Activated CD8-positive, alpha-beta T cell treated with anti-CD3 and anti-CD28 coated beads, Interleukin-2, amount 10 ng/mL, durations not matched to agents 7 days and 5 days (primary cell): ENCODE measurements at regions not wholly inside any gene's neighbourhood (a gene's known extent, or its start where the extent isn't known, plus 50 kb on each side); places are given as distances from the start of the nearest gene placed in this dataset.

Source experiments
- ATAC-seq: fragments of 150-1000 bp; cut with Tn5 transposase; one replicate; pipeline ENCODE4 v1.10.0; 2021; ENCODE audit warnings: moderate library complexity
- CTCF ChIA-PET: fragments of 350-600 bp; sonication (Branson Sonifier 250); formaldehyde crosslinking; loops from one replicate; lab custom pipeline; 2021; ENCODE audit warnings: antibody characterized with exemption; lab: Charles Lee
- POLR2A ChIA-PET: fragments of 350-600 bp; sonication (Branson Sonifier 250); formaldehyde crosslinking; loops from one replicate; lab custom pipeline; 2021; ENCODE audit warnings: antibody characterized with exemption; lab: Charles Lee
- DNase-seq: peaks from one replicate; pipeline ENCODE4 v3.0.0-alpha.2; 2020
- H3K27ac Mint-ChIP-seq: one replicate; pipeline ENCODE4 v1.8.0; 2021; ENCODE audit warnings: mild to moderate bottlenecking, mixed read lengths
- H3K27me3 Mint-ChIP-seq: one replicate; pipeline ENCODE4 v1.8.0; 2021; ENCODE audit warnings: low read depth, mixed read lengths
- H3K36me3 Mint-ChIP-seq: one replicate; pipeline ENCODE4 v1.8.0; 2021; ENCODE audit warnings: low read depth, mixed read lengths
- H3K4me1 Mint-ChIP-seq: one replicate; pipeline ENCODE4 v1.8.0; 2021; ENCODE audit warnings: low read depth, mixed read lengths
- H3K4me3 Mint-ChIP-seq: one replicate; pipeline ENCODE4 v1.8.0; 2021; ENCODE audit warnings: mild to moderate bottlenecking, mixed read lengths
- H3K9me3 Mint-ChIP-seq: one replicate; pipeline ENCODE4 v1.8.0; 2022; ENCODE audit warnings: mixed read lengths; ENCODE audit not compliant: insufficient read depth

GRCh38 chr18:26689226-26689879 is 141.0 kb upstream of the KCTD1 start:
- H3K4me1 Mint-ChIP-seq, result no peaks in the 10 kb centered on the region
- H3K27ac Mint-ChIP-seq, result no peak overlapping the region
- POLR2A ChIA-PET, result no interaction called here
- no peaks in the 10 kb centered on the region for H3K36me3 Mint-ChIP-seq
- ATAC-seq (no peak), DNase-seq (no peak)
- peaks cover 3% of the 10 kb centered on the region for H3K27me3 Mint-ChIP-seq
- no peaks in the 10 kb centered on the region for H3K9me3 Mint-ChIP-seq
- no peak overlapping the region for H3K4me3 Mint-ChIP-seq
- CTCF ChIA-PET, result no interaction called here

GRCh38 chr18:26686532-26686931 is 138.2 kb upstream of the KCTD1 start:
- ATAC-seq (no peak), DNase-seq (no peak)
- POLR2A ChIA-PET, result no interaction called here
- H3K27ac Mint-ChIP-seq, result no peak overlapping the region
- H3K4me1 Mint-ChIP-seq, result no peaks in the 10 kb centered on the region
- no peak overlapping the region for H3K4me3 Mint-ChIP-seq
- CTCF ChIA-PET, result no interaction called here
- H3K36me3 Mint-ChIP-seq, result no peaks in the 10 kb centered on the region
- peaks cover 8% of the 10 kb centered on the region for H3K27me3 Mint-ChIP-seq
- H3K9me3 Mint-ChIP-seq, result no peaks in the 10 kb centered on the region

DNA sequence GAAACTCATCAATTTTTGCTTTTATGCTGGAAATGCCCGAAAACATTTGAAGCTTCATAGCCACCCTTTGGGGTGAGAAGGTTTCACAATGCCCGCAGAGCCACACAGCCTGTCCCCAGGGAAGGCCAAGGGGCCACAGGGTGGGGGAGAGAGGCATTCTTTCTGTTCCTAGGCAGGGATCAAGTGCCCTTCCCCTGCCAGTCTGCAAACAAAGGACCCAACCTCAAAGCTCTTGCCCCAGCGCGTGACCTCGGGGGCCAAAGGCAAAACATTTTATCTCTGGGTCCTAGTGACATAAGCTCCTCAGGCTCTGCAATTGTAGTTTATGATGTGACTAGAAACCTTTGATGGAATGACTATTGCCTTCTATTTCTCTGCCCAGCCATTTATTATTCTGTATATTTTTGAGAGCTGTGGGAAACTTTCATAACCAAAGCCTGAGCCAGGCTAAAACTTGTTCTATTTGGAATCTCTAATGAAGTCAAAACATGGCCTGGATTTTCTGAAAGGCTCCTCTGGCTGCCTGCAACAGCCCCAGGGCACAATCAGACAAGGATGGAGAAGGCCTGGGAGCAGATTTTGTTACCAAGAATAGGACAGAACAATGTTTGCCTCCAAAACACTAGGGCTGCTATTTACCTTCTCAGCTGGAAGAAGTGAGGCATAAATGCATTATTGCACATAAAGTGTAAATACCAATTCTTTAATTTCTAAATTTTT is 137.2 kb upstream of the KCTD1 start:
- Mint-ChIP-seq H3K27ac (no peak overlapping the region), H3K9me3 (no peaks in the 10 kb centered on the region)

DNA sequence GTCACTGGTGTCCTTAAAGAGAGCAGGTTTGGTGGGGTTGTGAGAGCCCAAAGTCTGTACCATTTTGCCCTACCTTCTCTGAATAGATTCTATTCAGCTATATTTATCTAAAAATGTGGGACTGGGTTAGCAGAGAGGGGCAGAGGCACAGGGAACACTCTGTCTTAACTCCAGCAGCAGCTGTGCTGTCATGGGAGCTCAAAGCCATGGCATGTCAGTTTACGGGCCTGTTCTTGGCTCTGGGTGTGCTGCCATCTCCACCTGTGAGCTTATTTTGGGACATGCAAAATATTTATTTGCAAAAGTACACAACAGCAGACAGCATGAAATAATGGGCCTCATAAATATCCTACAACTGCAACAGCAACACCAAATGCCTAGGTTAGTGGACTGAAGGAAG is 129.6 kb upstream of the KCTD1 start:
- POLR2A ChIA-PET, result no interaction called here
- DNase-seq (no peak), ATAC-seq (no peak)
- CTCF ChIA-PET, result no interaction called here
- Mint-ChIP-seq H3K4me1 (no peaks in the 10 kb centered on the region), H3K4me3 (no peak overlapping the region), H3K9me3 (no peaks in the 10 kb centered on the region), H3K27me3 (peaks cover 5% of the 10 kb centered on the region), H3K27ac (no peak overlapping the region), H3K36me3 (no peaks in the 10 kb centered on the region)

More for the DNA sequence above, 137.2 kb upstream of the KCTD1 start:
- H3K4me1 Mint-ChIP-seq, result no peaks in the 10 kb centered on the region
- no peak overlapping the region for H3K4me3 Mint-ChIP-seq
- POLR2A ChIA-PET, result no interaction called here
- DNase-seq (no peak), ATAC-seq (no peak)
- no peaks in the 10 kb centered on the region for H3K36me3 Mint-ChIP-seq
- CTCF ChIA-PET, result no interaction called here
- H3K27me3 Mint-ChIP-seq, result peaks cover 8% of the 10 kb centered on the region

- no peak overlapping the region for H3K4me3 Mint-ChIP-seq
- ChIA-PET POLR2A (no interaction called here), CTCF (no interaction called here)
- no peak overlapping the region for H3K27ac Mint-ChIP-seq
- no peaks in the 10 kb centered on the region for H3K4me1 Mint-ChIP-seq
- H3K36me3 Mint-ChIP-seq, result no peaks in the 10 kb centered on the region
- H3K27me3 Mint-ChIP-seq, result peaks cover 28% of the 10 kb centered on the region
- ATAC-seq (no peak), DNase-seq (no peak)
- H3K9me3 Mint-ChIP-seq, result no peaks in the 10 kb centered on the region
Measured at GRCh38 chr18:26667046-26667445, 118.7 kb upstream of the KCTD1 start.

DNA sequence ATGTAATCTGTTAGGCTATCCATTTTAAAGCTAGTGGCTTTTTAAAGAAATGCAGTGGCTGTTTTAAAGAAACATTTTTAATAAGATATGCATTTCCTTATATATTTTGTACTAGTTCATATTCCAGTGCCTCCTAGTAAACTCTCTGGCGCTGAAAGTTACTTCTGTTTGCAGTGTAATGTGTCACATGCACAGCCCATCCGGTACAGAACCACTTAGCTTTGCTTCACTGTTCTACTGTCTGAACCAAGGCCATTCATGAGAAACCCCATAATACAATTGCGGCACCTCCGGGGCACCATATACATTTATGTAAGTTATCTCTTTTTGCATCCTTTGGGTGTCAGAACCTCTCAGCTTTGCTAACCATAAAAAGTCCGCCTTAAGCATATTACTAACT is 114.6 kb upstream of the KCTD1 start:
- no peak for DNase-seq
- no peaks in the 10 kb centered on the region for H3K36me3 Mint-ChIP-seq
- no peaks in the 10 kb centered on the region for H3K9me3 Mint-ChIP-seq
- ChIA-PET POLR2A (interaction anchor here (0.7 kb wide), 1 partner anchor 36 kb away, joined by 3 read pairs; no protein-coding TSS in a partner anchor), CTCF (no interaction called here)
- no peak for ATAC-seq
- peaks cover 41% of the 10 kb centered on the region for H3K27me3 Mint-ChIP-seq
- H3K4me1 Mint-ChIP-seq, result no peaks in the 10 kb centered on the region
- H3K4me3 Mint-ChIP-seq, result no peak overlapping the region
- H3K27ac Mint-ChIP-seq, result no peak overlapping the region

- H3K36me3 Mint-ChIP-seq, result peaks cover 4% of the 10 kb centered on the region
- peaks cover 61% of the 10 kb centered on the region for H3K27me3 Mint-ChIP-seq
- no peaks in the 10 kb centered on the region for H3K9me3 Mint-ChIP-seq
- ChIA-PET CTCF (no interaction called here), POLR2A (interaction anchor here (0.6 kb wide), 1 partner anchor 13 kb away, joined by 3 read pairs; no protein-coding TSS in a partner anchor)
- ATAC-seq (no peak), DNase-seq (no peak)
- H3K4me1 Mint-ChIP-seq, result peaks cover 13% of the 10 kb centered on the region
- no peak overlapping the region for H3K27ac Mint-ChIP-seq
- H3K4me3 Mint-ChIP-seq, result peak overlapping the region; percentile 73
Measured at GRCh38 chr18:26657631-26658581, 109.6 kb upstream of the KCTD1 start.

- peak; percentile 87 for ATAC-seq
- Mint-ChIP-seq H3K36me3 (peaks cover 4% of the 10 kb centered on the region), H3K4me3 (peak overlapping the region; percentile 73), H3K4me1 (peaks cover 13% of the 10 kb centered on the region), H3K27me3 (peaks cover 66% of the 10 kb centered on the region), H3K27ac (no peak overlapping the region), H3K9me3 (no peaks in the 10 kb centered on the region)
- peak; percentile 23 for DNase-seq
- CTCF ChIA-PET, result no interaction called here
- POLR2A ChIA-PET, result interaction anchor here (0.6 kb wide), 1 partner anchor 12 kb away, joined by 3 read pairs; no protein-coding TSS in a partner anchor
Measured at GRCh38 chr18:26656944-26657536, 108.7 kb upstream of the KCTD1 start.

- POLR2A ChIA-PET, result no interaction called here
- H3K4me1 Mint-ChIP-seq, result peaks cover 13% of the 10 kb centered on the region
- DNase-seq, result no peak
- peaks cover 4% of the 10 kb centered on the region for H3K36me3 Mint-ChIP-seq
- CTCF ChIA-PET, result no interaction called here
- peaks cover 69% of the 10 kb centered on the region for H3K27me3 Mint-ChIP-seq
- ATAC-seq, result no peak
- H3K9me3 Mint-ChIP-seq, result no peaks in the 10 kb centered on the region
- H3K4me3 Mint-ChIP-seq, result peak overlapping the region; percentile 34
- H3K27ac Mint-ChIP-seq, result no peak overlapping the region
Measured at GRCh38 chr18:26656431-26656943, 108.1 kb upstream of the KCTD1 start.

DNA sequence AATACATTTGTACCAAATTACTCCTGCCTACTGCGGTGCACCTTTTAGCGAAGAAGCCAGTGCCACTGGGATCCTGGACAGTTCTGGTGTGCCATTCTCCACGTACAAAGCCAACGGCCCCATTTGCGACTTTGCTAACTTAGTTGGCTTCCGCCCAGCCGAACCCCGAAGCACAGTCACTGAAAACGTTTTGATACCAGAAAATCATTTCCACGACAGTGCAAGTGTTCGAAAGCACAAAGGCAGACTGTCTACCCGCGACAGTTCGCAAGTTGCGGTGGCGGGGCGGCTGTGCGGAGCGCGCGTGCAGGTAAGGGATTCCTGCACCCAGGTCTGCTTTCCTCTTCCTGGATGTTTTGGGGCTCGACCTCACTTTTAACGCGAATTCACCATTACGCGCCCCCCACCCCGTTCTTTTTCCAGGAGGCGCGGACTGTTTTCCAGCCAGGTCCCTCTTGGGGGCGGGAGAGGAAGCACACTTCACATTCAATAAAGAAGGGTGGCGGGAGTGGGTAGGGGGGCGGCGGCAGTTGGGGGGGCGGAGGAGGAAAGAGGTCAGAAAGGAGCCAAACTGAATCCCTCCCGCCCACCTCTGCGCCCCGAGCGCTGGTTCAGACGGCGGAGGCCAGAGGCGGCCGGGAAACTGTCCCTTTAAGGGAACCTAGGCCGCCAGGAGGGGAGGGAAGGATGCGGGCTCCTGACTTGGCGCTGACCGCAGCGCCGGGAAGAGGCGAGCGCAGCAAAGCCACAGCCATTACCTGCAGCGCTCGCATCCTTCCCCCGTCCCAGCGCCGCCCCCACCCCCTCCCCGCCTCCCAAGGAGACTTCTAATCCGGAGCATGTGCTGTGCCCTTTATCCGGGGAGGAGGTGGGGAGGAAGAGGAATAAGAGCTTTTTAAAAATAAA is 107.4 kb upstream of the KCTD1 start:
- Mint-ChIP-seq H3K4me1 (peaks cover 13% of the 10 kb centered on the region), H3K9me3 (no peaks in the 10 kb centered on the region), H3K27me3 (peaks cover 71% of the 10 kb centered on the region), H3K4me3 (peak overlapping the region; percentile 42), H3K36me3 (peaks cover 4% of the 10 kb centered on the region), H3K27ac (no peak overlapping the region)
- ATAC-seq (no peak), DNase-seq (no peak)
- POLR2A ChIA-PET, result no interaction called here
- CTCF ChIA-PET, result no interaction called here
